Mucosa of rectum (tissue), 2 donors: ENCODE measurements at regions not wholly inside any gene's neighbourhood (a gene's known extent, or its start where the extent isn't known, plus 50 kb on each side); places are given as distances from the start of the nearest gene placed in this dataset.
"Not testable (repeated sequence)": the region's sequence is repeated elsewhere in the genome, so short reads cannot be mapped to it uniquely, and the experiment has no call there.

Experiments used
- H3K27ac ChIP-seq, 2 donors: one replicate each; pipeline ENCODE4 v1.7.0; 2013; ENCODE audit warnings: inconsistent platforms in 2 of 2, low read depth in 2 of 2, low read length in 2 of 2
- H3K27me3 ChIP-seq, 2 donors: one replicate each; pipeline ENCODE4 v1.7.0; 2013; ENCODE audit warnings: low read length in 2 of 2; ENCODE audit not compliant: control insufficient read depth in 2 of 2, insufficient read depth in 2 of 2
- H3K36me3 ChIP-seq, 2 donors: one replicate each; pipeline ENCODE4 v1.7.0; 2013; ENCODE audit warnings: low read length in 2 of 2; ENCODE audit not compliant: control insufficient read depth in 2 of 2, insufficient read depth in 2 of 2
- H3K4me1 ChIP-seq, 2 donors: one replicate each; pipeline ENCODE4 v1.7.0; 2013; ENCODE audit warnings: low read length in 2 of 2, mild to moderate bottlenecking in 1 of 2; ENCODE audit not compliant: control insufficient read depth in 2 of 2, insufficient read depth in 2 of 2
- H3K4me3 ChIP-seq, 2 donors: one replicate each; pipeline ENCODE4 v1.7.0; 2013; ENCODE audit warnings: low read length in 2 of 2
- H3K9ac ChIP-seq, 2 donors: one replicate each; pipeline ENCODE4 v1.7.0; 2013; ENCODE audit warnings: low read length in 2 of 2, low read depth in 1 of 2, mild to moderate bottlenecking in 1 of 2
- H3K9me3 ChIP-seq, 2 donors: one replicate each; pipeline ENCODE4 v1.7.0; 2013; ENCODE audit warnings: low read length in 2 of 2; ENCODE audit not compliant: control insufficient read depth in 2 of 2
- donor health status: healthy.
- donor health status: Normal muscosa, but diverticular disease.

- Histone ChIP-seq H3K4me1 (peaks cover 0 to 4% of the 10 kb centered on the region in 2 donors), H3K9me3 (no peaks in the 10 kb centered on the region), H3K4me3 (no peak overlapping the region), H3K9ac (no peak overlapping the region), H3K27ac (no peak overlapping the region), H3K27me3 (no peaks in the 10 kb centered on the region), H3K36me3 (no peaks in the 10 kb centered on the region)
Measured at GRCh38 chr12:115801871-115802270, 475.6 kb downstream of the MED13L start.

GRCh38 chr12:115799610-115800009 is 477.9 kb downstream of the MED13L start:
- Histone ChIP-seq H3K9me3 (no peaks in the 10 kb centered on the region), H3K36me3 (no peaks in the 10 kb centered on the region), H3K9ac (no peak overlapping the region), H3K4me3 (no peak overlapping the region), H3K4me1 (peaks cover 0 to 10% of the 10 kb centered on the region in 2 donors), H3K27me3 (no peaks in the 10 kb centered on the region), H3K27ac (no peak overlapping the region)

- Histone ChIP-seq H3K27ac (no peak overlapping the region), H3K27me3 (no peaks in the 10 kb centered on the region), H3K4me3 (no peak overlapping the region), H3K9ac (no peak overlapping the region), H3K9me3 (no peaks in the 10 kb centered on the region), H3K36me3 (no peaks in the 10 kb centered on the region), H3K4me1 (peaks cover 2 to 14% of the 10 kb centered on the region in 2 donors)
Measured at GRCh38 chr12:115798309-115798917, 479.1 kb downstream of the MED13L start.

GRCh38 chr12:115794659-115795081 is 482.8 kb downstream of the MED13L start:
- H3K27me3 ChIP-seq, result no peaks in the 10 kb centered on the region
- H3K36me3 ChIP-seq, result no peaks in the 10 kb centered on the region
- peaks cover 2 to 14% of the 10 kb centered on the region in 2 donors for H3K4me1 ChIP-seq
- H3K27ac ChIP-seq, result no peak overlapping the region
- peak overlapping the region in 1 of 2 donors; percentile 13 for H3K4me3 ChIP-seq
- no peak overlapping the region for H3K9ac ChIP-seq
- H3K9me3 ChIP-seq, result no peaks in the 10 kb centered on the region

- no peak overlapping the region for H3K27ac ChIP-seq
- peaks cover 2 to 11% of the 10 kb centered on the region in 2 donors for H3K4me1 ChIP-seq
- no peak overlapping the region for H3K9ac ChIP-seq
- no peaks in the 10 kb centered on the region for H3K27me3 ChIP-seq
- H3K4me3 ChIP-seq, result no peak overlapping the region
- H3K9me3 ChIP-seq, result no peaks in the 10 kb centered on the region
- no peaks in the 10 kb centered on the region for H3K36me3 ChIP-seq
Measured at GRCh38 chr12:115791331-115791730, 486.2 kb downstream of the MED13L start.

- H3K36me3 ChIP-seq, result no peaks in the 10 kb centered on the region
- H3K27me3 ChIP-seq, result no peaks in the 10 kb centered on the region
- no peak overlapping the region for H3K27ac ChIP-seq
- peaks cover 2 to 11% of the 10 kb centered on the region in 2 donors for H3K4me1 ChIP-seq
- no peak overlapping the region for H3K9ac ChIP-seq
- H3K9me3 ChIP-seq, result no peaks in the 10 kb centered on the region
- no peak overlapping the region for H3K4me3 ChIP-seq
Measured at GRCh38 chr12:115790526-115790925, 487.0 kb downstream of the MED13L start.

GRCh38 chr12:115786490-115786889 is 491.0 kb downstream of the MED13L start:
- H3K27ac ChIP-seq, H3K4me1 ChIP-seq, H3K27me3 ChIP-seq, H3K9me3 ChIP-seq, H3K9ac ChIP-seq, H3K4me3 ChIP-seq, H3K36me3 ChIP-seq: not testable (repeated sequence)

GRCh38 chr12:115785548-115785947 is 491.9 kb downstream of the MED13L start:
- H3K27me3 ChIP-seq, result no peaks in the 10 kb centered on the region
- H3K4me1 ChIP-seq, result no peaks in the 10 kb centered on the region
- no peak overlapping the region for H3K4me3 ChIP-seq
- H3K27ac ChIP-seq, result no peak overlapping the region
- no peak overlapping the region for H3K9ac ChIP-seq
- H3K36me3 ChIP-seq, result no peaks in the 10 kb centered on the region
- H3K9me3 ChIP-seq, result no peaks in the 10 kb centered on the region

- Histone ChIP-seq H3K4me3 (no peak overlapping the region), H3K36me3 (no peaks in the 10 kb centered on the region), H3K27ac (no peak overlapping the region), H3K4me1 (no peaks in the 10 kb centered on the region), H3K9ac (no peak overlapping the region), H3K9me3 (no peaks in the 10 kb centered on the region), H3K27me3 (no peaks in the 10 kb centered on the region)
Measured at GRCh38 chr12:115776399-115776798, 501.1 kb downstream of the MED13L start.

- H3K4me1 ChIP-seq, result no peaks in the 10 kb centered on the region
- no peak overlapping the region for H3K4me3 ChIP-seq
- H3K9me3 ChIP-seq, result no peaks in the 10 kb centered on the region
- no peaks in the 10 kb centered on the region for H3K36me3 ChIP-seq
- H3K9ac ChIP-seq, result no peak overlapping the region
- no peaks in the 10 kb centered on the region for H3K27me3 ChIP-seq
- no peak overlapping the region for H3K27ac ChIP-seq
Measured at GRCh38 chr12:115774148-115774895, 503.2 kb downstream of the MED13L start.
